KMS-11 (cell line): ENCODE measurements at regions not wholly inside any gene's neighbourhood (a gene's known extent, or its start where the extent isn't known, plus 50 kb on each side); places are given as distances from the start of the nearest gene placed in this dataset.

Experiments
- H2AFZ ChIP-seq: fragments of 200-600 bp; sonication (generic); 2 replicates; pipeline ENCODE4 v1.6.1; 2016; ENCODE audit warnings: antibody characterized with exemption, mixed run types, low read depth
- H3K27ac ChIP-seq: fragments of 200-600 bp; sonication (generic); 2 replicates; pipeline ENCODE4 v1.6.1; 2016; ENCODE audit warnings: mild to moderate bottlenecking, mixed run types
- H3K27me3 ChIP-seq: fragments of 200-600 bp; sonication (generic); 2 replicates; pipeline ENCODE4 v1.6.1; 2017; ENCODE audit warnings: mild to moderate bottlenecking, low read depth, mixed run types, moderate library complexity; ENCODE audit not compliant: insufficient read depth
- H3K36me3 ChIP-seq: fragments of 200-600 bp; sonication (generic); 2 replicates; pipeline ENCODE4 v1.6.1; 2017; ENCODE audit warnings: mild to moderate bottlenecking, mixed run types; ENCODE audit not compliant: insufficient read depth
- H3K4me1 ChIP-seq: fragments of 200-600 bp; sonication (generic); 2 replicates; pipeline ENCODE4 v1.6.1; 2016; ENCODE audit warnings: mild to moderate bottlenecking, low read depth, mixed run types; ENCODE audit not compliant: poor library complexity, severe bottlenecking
- H3K4me2 ChIP-seq: fragments of 200-600 bp; sonication (generic); 2 replicates; pipeline ENCODE4 v1.7.0; 2016; ENCODE audit warnings: mild to moderate bottlenecking, mixed run types
- H3K4me3 ChIP-seq: fragments of 200-600 bp; sonication (generic); IDR thresholded peaks from 2 replicates; pipeline ENCODE4 v1.6.1; 2017; ENCODE audit warnings: low read depth, low read length, mixed read lengths; ENCODE audit not compliant: insufficient read depth
- H3K79me2 ChIP-seq: fragments of 200-600 bp; sonication (generic); 2 replicates; pipeline ENCODE4 v1.6.1; 2016; ENCODE audit warnings: low read depth, mixed run types; ENCODE audit not compliant: insufficient read depth
- H3K9ac ChIP-seq: fragments of 200-600 bp; sonication (generic); 2 replicates; pipeline ENCODE4 v1.6.1; 2016; ENCODE audit warnings: mild to moderate bottlenecking, mixed run types
- H4K20me1 ChIP-seq: fragments of 200-600 bp; sonication (generic); 2 replicates; pipeline ENCODE4 v1.6.1; 2016; ENCODE audit warnings: mild to moderate bottlenecking, mixed run types; ENCODE audit not compliant: insufficient read depth
- CTCF ChIP-seq: fragments of 200-600 bp; sonication (generic); conservative IDR thresholded peaks from 2 replicates; pipeline ENCODE4 v1.6.1; 2017; ENCODE audit warnings: low read depth, mild to moderate bottlenecking, antibody characterized with exemption, low read length, moderate library complexity, mixed read lengths

- no peak for TF ChIP-seq CTCF
- peak overlapping the region; percentile 32 for H3K4me2 ChIP-seq
These were observed 335.2 kb upstream of the NPSR1 start for GRCh38 chr7:34322841-34323240.

GRCh38 chr7:34327681-34328080, 330.3 kb upstream of the NPSR1 start:
- H3K4me2 ChIP-seq = no peak overlapping the region
- H3K4me1 ChIP-seq = peaks cover 14% of the 10 kb centered on the region
- no peaks in the 10 kb centered on the region for H4K20me1 ChIP-seq
- H3K79me2 ChIP-seq = no peaks in the 10 kb centered on the region
- no peaks in the 10 kb centered on the region for H3K36me3 ChIP-seq
- no peak overlapping the region for H3K27ac ChIP-seq
- H2AFZ ChIP-seq = no peak overlapping the region
- no peak overlapping the region for H3K9ac ChIP-seq
- no peak for TF ChIP-seq CTCF
- no peak overlapping the region for H3K4me3 ChIP-seq
- no peaks in the 10 kb centered on the region for H3K27me3 ChIP-seq

More at GRCh38 chr7:34322841-34323240, 335.2 kb upstream of the NPSR1 start:
- no peak overlapping the region for H2AFZ ChIP-seq
- no peaks in the 10 kb centered on the region for H3K79me2 ChIP-seq
- peaks cover 23% of the 10 kb centered on the region for H3K4me1 ChIP-seq
- no peak overlapping the region for H3K9ac ChIP-seq
- no peak overlapping the region for H3K4me3 ChIP-seq
- no peaks in the 10 kb centered on the region for H3K36me3 ChIP-seq
- no peaks in the 10 kb centered on the region for H3K27me3 ChIP-seq
- no peaks in the 10 kb centered on the region for H4K20me1 ChIP-seq
- H3K27ac ChIP-seq = no peak overlapping the region

- no peaks in the 10 kb centered on the region for H3K36me3 ChIP-seq
- no peak overlapping the region for H2AFZ ChIP-seq
- no peaks in the 10 kb centered on the region for H3K27me3 ChIP-seq
- no peaks in the 10 kb centered on the region for H3K4me1 ChIP-seq
- H3K27ac ChIP-seq = no peak overlapping the region
- no peaks in the 10 kb centered on the region for H3K79me2 ChIP-seq
- H3K4me2 ChIP-seq = no peak overlapping the region
- no peak overlapping the region for H3K9ac ChIP-seq
- H3K4me3 ChIP-seq = no peak overlapping the region
- H4K20me1 ChIP-seq = no peaks in the 10 kb centered on the region
- TF ChIP-seq CTCF = no peak
These were observed 327.7 kb upstream of the NPSR1 start for GRCh38 chr7:34330308-34330707.

GRCh38 chr7:34331102-34331501, 326.9 kb upstream of the NPSR1 start:
- no peak overlapping the region for H3K27ac ChIP-seq
- no peaks in the 10 kb centered on the region for H3K36me3 ChIP-seq
- no peak overlapping the region for H3K4me3 ChIP-seq
- no peaks in the 10 kb centered on the region for H3K27me3 ChIP-seq
- no peak overlapping the region for H3K9ac ChIP-seq
- H3K4me2 ChIP-seq = no peak overlapping the region
- H3K4me1 ChIP-seq = no peaks in the 10 kb centered on the region
- no peak overlapping the region for H2AFZ ChIP-seq
- H3K79me2 ChIP-seq = no peaks in the 10 kb centered on the region
- no peaks in the 10 kb centered on the region for H4K20me1 ChIP-seq
- no peak for TF ChIP-seq CTCF

GRCh38 chr7:34332006-34332405, 326.0 kb upstream of the NPSR1 start:
- H3K4me1 ChIP-seq = no peaks in the 10 kb centered on the region
- H3K4me3 ChIP-seq = no peak overlapping the region
- no peak overlapping the region for H2AFZ ChIP-seq
- H4K20me1 ChIP-seq = no peaks in the 10 kb centered on the region
- TF ChIP-seq CTCF = no peak
- H3K36me3 ChIP-seq = no peaks in the 10 kb centered on the region
- H3K27me3 ChIP-seq = no peaks in the 10 kb centered on the region
- no peak overlapping the region for H3K4me2 ChIP-seq
- no peak overlapping the region for H3K27ac ChIP-seq
- H3K79me2 ChIP-seq = no peaks in the 10 kb centered on the region
- H3K9ac ChIP-seq = no peak overlapping the region
